ENCODE measurements at regions not wholly inside any gene's neighbourhood (a gene's known extent, or its start where the extent isn't known, plus 50 kb on each side); places are given as distances from the start of the nearest gene placed in this dataset.

DNA sequence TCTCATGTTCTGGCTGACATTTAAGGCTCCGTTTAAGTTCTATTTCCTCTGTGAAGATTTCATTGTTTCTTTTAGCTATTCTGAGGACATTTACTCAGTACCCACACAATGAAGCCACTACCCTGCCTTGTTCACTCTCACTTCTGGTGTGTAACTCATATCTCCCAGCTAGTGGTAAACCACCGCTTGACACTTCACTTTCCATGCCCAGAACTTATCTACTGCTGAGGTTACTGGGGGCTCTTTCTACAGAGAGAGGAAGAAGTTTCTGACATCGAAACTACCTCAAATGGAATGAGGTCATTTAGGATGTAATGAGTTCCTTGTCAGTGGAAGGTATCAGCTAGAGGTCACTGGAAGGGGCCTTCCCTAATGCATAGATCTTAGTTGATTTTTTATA is 501.5 kb downstream of the DMAC1 start:
- Histone ChIP-seq H3K27me3 (ENCODE audit: insufficient read depth, low read length) (no peaks in the 10 kb centered on the region), H3K9me3 (ENCODE audit: insufficient read depth, low read depth, low read length) (no peaks in the 10 kb centered on the region), H3K36me3 (ENCODE audit: insufficient read depth, low read length) (no peaks in the 10 kb centered on the region), H3K27ac (ENCODE audit: low read depth, low read length) (no peak overlapping the region), H3K9ac (ENCODE audit: low read length) (no peak overlapping the region), H4K20me1 (ENCODE audit: insufficient read depth, low read length) (no peaks in the 10 kb centered on the region), H3K4me3 (ENCODE audit: insufficient read depth, low read depth, low read length) (no peak overlapping the region), H3K79me2 (ENCODE audit: insufficient read depth, low read length) (no peaks in the 10 kb centered on the region), H2AFZ (ENCODE audit: low read depth, low read length) (no peak overlapping the region), H3K4me1 (ENCODE audit: insufficient read depth, low read length) (no peaks in the 10 kb centered on the region), H3K4me2 (ENCODE audit: low read length) (no peak overlapping the region)
- DNase-seq (ENCODE audit: low read depth) (no peak), FAIRE-seq (no peak)
- no peaks in the 10 kb centered on the region for H3K36me3 Mint-ChIP-seq (ENCODE audit: low read depth, unreplicated experiment)
- H3K27me3 Mint-ChIP-seq (ENCODE audit: low read depth, unreplicated experiment): no peaks in the 10 kb centered on the region
- no peak overlapping the region for H3K27ac Mint-ChIP-seq (ENCODE audit: unreplicated experiment)
- H3K9me3 Mint-ChIP-seq (ENCODE audit: unreplicated experiment): no peaks in the 10 kb centered on the region
- TF ChIP-seq EZH2 (IDR thresholded peaks at IDR 0.05; ENCODE audit: insufficient read depth, low read length): no peak
- TF ChIP-seq, protein P1, sequence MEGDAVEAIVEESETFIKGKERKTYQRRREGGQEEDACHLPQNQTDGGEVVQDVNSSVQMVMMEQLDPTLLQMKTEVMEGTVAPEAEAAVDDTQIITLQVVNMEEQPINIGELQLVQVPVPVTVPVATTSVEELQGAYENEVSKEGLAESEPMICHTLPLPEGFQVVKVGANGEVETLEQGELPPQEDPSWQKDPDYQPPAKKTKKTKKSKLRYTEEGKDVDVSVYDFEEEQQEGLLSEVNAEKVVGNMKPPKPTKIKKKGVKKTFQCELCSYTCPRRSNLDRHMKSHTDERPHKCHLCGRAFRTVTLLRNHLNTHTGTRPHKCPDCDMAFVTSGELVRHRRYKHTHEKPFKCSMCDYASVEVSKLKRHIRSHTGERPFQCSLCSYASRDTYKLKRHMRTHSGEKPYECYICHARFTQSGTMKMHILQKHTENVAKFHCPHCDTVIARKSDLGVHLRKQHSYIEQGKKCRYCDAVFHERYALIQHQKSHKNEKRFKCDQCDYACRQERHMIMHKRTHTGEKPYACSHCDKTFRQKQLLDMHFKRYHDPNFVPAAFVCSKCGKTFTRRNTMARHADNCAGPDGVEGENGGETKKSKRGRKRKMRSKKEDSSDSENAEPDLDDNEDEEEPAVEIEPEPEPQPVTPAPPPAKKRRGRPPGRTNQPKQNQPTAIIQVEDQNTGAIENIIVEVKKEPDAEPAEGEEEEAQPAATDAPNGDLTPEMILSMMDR (IDR thresholded peaks at IDR 0.05; ENCODE audit: insufficient read depth, low read depth, low read length): no peak
- H3K4me3 Mint-ChIP-seq (ENCODE audit: unreplicated experiment): no peak overlapping the region
- H3K4me1 Mint-ChIP-seq (ENCODE audit: low read depth, unreplicated experiment): no peaks in the 10 kb centered on the region

DNA sequence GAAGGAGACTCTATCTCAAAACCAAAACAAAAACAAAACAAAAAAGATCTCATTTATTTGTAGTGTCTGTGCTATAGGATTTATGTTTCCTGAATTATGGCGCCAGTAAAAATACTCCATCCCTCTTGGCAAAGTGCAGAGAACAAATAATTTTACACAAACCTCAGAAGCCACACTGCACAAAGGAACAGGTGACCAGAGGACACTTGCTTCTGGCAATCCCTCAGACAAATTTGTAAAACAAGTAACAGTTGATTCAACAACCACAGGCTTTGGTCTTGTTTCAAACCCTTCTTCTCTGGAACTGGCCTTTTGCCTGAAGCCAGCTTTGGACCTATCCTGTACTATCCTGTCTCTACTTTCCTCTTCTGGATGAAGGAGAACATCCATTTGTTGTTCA is 502.1 kb downstream of the DMAC1 start:
- no peak for FAIRE-seq
- no peak overlapping the region for H3K4me2 ChIP-seq (ENCODE audit: low read length)
- H3K27me3 Mint-ChIP-seq (ENCODE audit: low read depth, unreplicated experiment): no peaks in the 10 kb centered on the region
- H3K36me3 Mint-ChIP-seq (ENCODE audit: low read depth, unreplicated experiment): no peaks in the 10 kb centered on the region
- no peaks in the 10 kb centered on the region for H3K27me3 ChIP-seq (ENCODE audit: insufficient read depth, low read length)
- DNase-seq (ENCODE audit: low read depth): no peak
- H3K4me3 ChIP-seq (ENCODE audit: insufficient read depth, low read depth, low read length): no peak overlapping the region
- H3K9me3 ChIP-seq (ENCODE audit: insufficient read depth, low read depth, low read length): no peaks in the 10 kb centered on the region
- no peaks in the 10 kb centered on the region for H3K4me1 Mint-ChIP-seq (ENCODE audit: low read depth, unreplicated experiment)
- no peaks in the 10 kb centered on the region for H3K79me2 ChIP-seq (ENCODE audit: insufficient read depth, low read length)
- TF ChIP-seq, protein P1 (IDR thresholded peaks at IDR 0.05; ENCODE audit: insufficient read depth, low read depth, low read length): no peak
- no peak for TF ChIP-seq EZH2 (IDR thresholded peaks at IDR 0.05; ENCODE audit: insufficient read depth, low read length)
- H4K20me1 ChIP-seq (ENCODE audit: insufficient read depth, low read length): no peaks in the 10 kb centered on the region
- no peak overlapping the region for H3K4me3 Mint-ChIP-seq (ENCODE audit: unreplicated experiment)
- no peaks in the 10 kb centered on the region for H3K9me3 Mint-ChIP-seq (ENCODE audit: unreplicated experiment)
- no peak overlapping the region for H3K27ac ChIP-seq (ENCODE audit: low read depth, low read length)
- no peaks in the 10 kb centered on the region for H3K36me3 ChIP-seq (ENCODE audit: insufficient read depth, low read length)
- H2AFZ ChIP-seq (ENCODE audit: low read depth, low read length): no peak overlapping the region
- no peak overlapping the region for H3K9ac ChIP-seq (ENCODE audit: low read length)
- H3K4me1 ChIP-seq (ENCODE audit: insufficient read depth, low read length): no peaks in the 10 kb centered on the region
- H3K27ac Mint-ChIP-seq (ENCODE audit: unreplicated experiment): no peak overlapping the region

DNA sequence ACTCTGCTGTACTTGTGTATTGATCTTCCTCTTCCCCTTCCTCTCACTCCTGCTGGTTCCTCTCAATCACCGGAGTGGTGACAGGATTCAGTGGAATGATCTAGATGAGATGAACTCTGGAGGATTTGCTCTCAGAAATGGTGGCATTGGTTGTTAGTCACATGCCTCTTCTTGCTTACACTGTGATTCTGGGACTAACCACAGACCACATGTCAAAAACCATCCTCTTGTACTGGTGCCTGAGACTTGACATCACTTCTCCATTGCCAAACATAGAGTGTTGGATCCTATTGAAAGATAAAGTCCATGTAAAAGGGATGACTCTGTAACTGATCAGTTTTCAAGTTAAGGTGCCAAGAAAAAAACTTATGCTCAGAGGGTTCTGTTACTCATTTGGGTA is 506.5 kb downstream of the DMAC1 start:
- Histone ChIP-seq H3K79me2 (ENCODE audit: insufficient read depth, low read length) (no peaks in the 10 kb centered on the region), H3K9me3 (ENCODE audit: insufficient read depth, low read depth, low read length) (no peaks in the 10 kb centered on the region), H3K4me2 (ENCODE audit: low read length) (no peak overlapping the region), H2AFZ (ENCODE audit: low read depth, low read length) (no peak overlapping the region), H3K36me3 (ENCODE audit: insufficient read depth, low read length) (no peaks in the 10 kb centered on the region), H3K27ac (ENCODE audit: low read depth, low read length) (no peak overlapping the region), H3K27me3 (ENCODE audit: insufficient read depth, low read length) (no peaks in the 10 kb centered on the region), H4K20me1 (ENCODE audit: insufficient read depth, low read length) (no peaks in the 10 kb centered on the region), H3K4me1 (ENCODE audit: insufficient read depth, low read length) (no peaks in the 10 kb centered on the region), H3K9ac (ENCODE audit: low read length) (no peak overlapping the region), H3K4me3 (ENCODE audit: insufficient read depth, low read depth, low read length) (no peak overlapping the region)
- DNase-seq (ENCODE audit: low read depth) (no peak), FAIRE-seq (no peak)
- Mint-ChIP-seq H3K4me3 (ENCODE audit: unreplicated experiment) (no peak overlapping the region), H3K4me1 (ENCODE audit: low read depth, unreplicated experiment) (no peaks in the 10 kb centered on the region), H3K27me3 (ENCODE audit: low read depth, unreplicated experiment) (no peaks in the 10 kb centered on the region), H3K36me3 (ENCODE audit: low read depth, unreplicated experiment) (no peaks in the 10 kb centered on the region), H3K9me3 (ENCODE audit: unreplicated experiment) (no peaks in the 10 kb centered on the region), H3K27ac (ENCODE audit: unreplicated experiment) (no peak overlapping the region)
- TF ChIP-seq EZH2 (IDR thresholded peaks at IDR 0.05; ENCODE audit: insufficient read depth, low read length): no peak
- TF ChIP-seq, protein P1 (IDR thresholded peaks at IDR 0.05; ENCODE audit: insufficient read depth, low read depth, low read length): no peak

All from astrocyte (in vitro differentiated cells and primary cell).